ENCODE measurements at regions not wholly inside any gene's neighbourhood (a gene's known extent, or its start where the extent isn't known, plus 50 kb on each side); places are given as distances from the start of the nearest gene placed in this dataset.
"Not testable (repeated sequence)": the region's sequence is repeated elsewhere in the genome, so short reads cannot be mapped to it uniquely, and the experiment has no call there.

DNA sequence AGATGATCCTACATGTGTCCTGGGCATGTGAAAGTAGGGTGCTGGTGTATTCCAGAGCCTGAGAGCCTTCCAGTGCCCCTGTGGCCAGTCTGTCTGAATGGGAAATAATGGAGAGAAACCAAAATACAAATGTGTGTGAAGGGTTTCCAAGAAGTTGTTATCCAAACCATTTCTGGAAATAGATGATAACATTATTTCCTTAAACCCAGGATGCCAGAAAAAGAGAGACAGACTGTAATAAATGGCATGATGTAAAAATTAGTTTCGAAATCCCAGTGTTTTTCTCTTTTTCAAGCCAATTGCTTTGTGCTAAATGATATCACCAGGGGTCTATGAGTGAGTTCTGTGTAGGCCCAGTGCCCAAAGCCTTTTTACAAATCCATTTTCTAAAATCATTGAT is 175.3 kb downstream of the PHLDA1 start:
- Histone ChIP-seq H3K4me1 (ENCODE audit: control insufficient read depth, insufficient read depth, low read length, poor library complexity, severe bottlenecking) (no peaks in the 10 kb centered on the region), H3K9me3 (ENCODE audit: control insufficient read depth in 2 of 2, low read length in 2 of 2) (no peaks in the 10 kb centered on the region), H3K27me3 (ENCODE audit: control insufficient read depth, insufficient read depth, low read length) (peaks cover 5% of the 10 kb centered on the region), H3K4me3 (ENCODE audit: low read depth, low read length) (no peak overlapping the region), H3K36me3 (ENCODE audit: control insufficient read depth, insufficient read depth, low read length) (no peaks in the 10 kb centered on the region), H3K27ac (ENCODE audit: insufficient read depth, low read length, poor library complexity, severe bottlenecking) (no peak overlapping the region)
- Mint-ChIP-seq H3K27ac (no peak overlapping the region), H3K36me3 (no peaks in the 10 kb centered on the region), H3K9me3 (no peaks in the 10 kb centered on the region), H3K4me1 (no peaks in the 10 kb centered on the region), H3K27me3 (peaks cover 21% of the 10 kb centered on the region), H3K4me3 (no peak overlapping the region)
- ATAC-seq (ENCODE audit: low read depth in 2 of 2): no peak
- no peak for DNase-seq

GRCh38 chr12:75855360-75855759 is 176.2 kb downstream of the PHLDA1 start:
- H3K27me3 ChIP-seq (ENCODE audit: control insufficient read depth, insufficient read depth, low read length): peaks cover 5% of the 10 kb centered on the region
- H3K27ac ChIP-seq (ENCODE audit: insufficient read depth, low read length, poor library complexity, severe bottlenecking): no peak overlapping the region
- H3K9me3 Mint-ChIP-seq: peaks cover 0 to under 1% (median 0%) of the 10 kb centered on the region in 7 donors
- H3K4me1 ChIP-seq (ENCODE audit: control insufficient read depth, insufficient read depth, low read length, poor library complexity, severe bottlenecking): no peaks in the 10 kb centered on the region
- H3K4me3 Mint-ChIP-seq: no peak overlapping the region
- no peaks in the 10 kb centered on the region for H3K4me1 Mint-ChIP-seq
- H3K36me3 ChIP-seq (ENCODE audit: control insufficient read depth, insufficient read depth, low read length): no peaks in the 10 kb centered on the region
- no peak for DNase-seq
- H3K36me3 Mint-ChIP-seq: no peaks in the 10 kb centered on the region
- ATAC-seq (ENCODE audit: low read depth in 2 of 2): no peak
- no peak overlapping the region for H3K27ac Mint-ChIP-seq
- H3K9me3 ChIP-seq (ENCODE audit: control insufficient read depth in 2 of 2, low read length in 2 of 2): no peaks in the 10 kb centered on the region
- no peak overlapping the region for H3K4me3 ChIP-seq (ENCODE audit: low read depth, low read length)
- H3K27me3 Mint-ChIP-seq: peaks cover 21% of the 10 kb centered on the region

DNA sequence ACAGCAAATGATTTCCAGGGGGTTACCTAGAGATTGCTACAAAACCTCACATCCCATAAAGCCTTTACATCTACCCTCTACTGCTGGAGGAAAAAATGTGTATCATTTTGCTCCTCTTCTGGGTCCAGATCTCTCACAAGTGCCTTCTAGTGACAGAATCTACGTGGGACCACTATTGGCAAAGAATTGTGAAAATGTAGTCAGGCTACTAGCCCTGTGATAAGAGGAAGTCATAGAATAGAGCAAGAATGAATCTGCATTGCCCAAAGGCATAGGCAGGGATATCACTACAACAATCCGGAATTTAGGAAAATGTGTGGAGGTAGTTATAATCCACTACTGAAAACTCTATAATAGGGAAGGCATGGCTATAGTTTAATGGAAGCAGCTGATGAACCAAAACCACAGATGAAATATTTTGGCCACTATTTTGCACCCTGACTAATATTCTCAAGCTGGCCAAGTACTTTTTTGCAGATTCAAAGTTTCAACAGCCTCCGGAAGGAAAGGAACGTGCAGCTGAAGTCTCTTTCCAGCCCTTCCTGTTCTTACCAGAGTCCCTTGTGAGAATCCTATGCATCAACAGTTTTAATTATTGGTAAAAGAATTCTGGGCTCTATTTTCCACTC is 176.8 kb downstream of the PHLDA1 start:
- peaks cover 0 to 1% (median 0%) of the 10 kb centered on the region in 7 donors for H3K9me3 Mint-ChIP-seq
- no peak for DNase-seq
- peaks cover 5% of the 10 kb centered on the region for H3K27me3 ChIP-seq (ENCODE audit: control insufficient read depth, insufficient read depth, low read length)
- no peak overlapping the region for H3K27ac ChIP-seq (ENCODE audit: insufficient read depth, low read length, poor library complexity, severe bottlenecking)
- peaks cover 0 to under 1% (median 0%) of the 10 kb centered on the region in 4 donors for H3K4me1 Mint-ChIP-seq
- ATAC-seq (ENCODE audit: low read depth in 2 of 2): no peak
- H3K27ac Mint-ChIP-seq: no peak overlapping the region
- H3K9me3 ChIP-seq (ENCODE audit: control insufficient read depth in 2 of 2, low read length in 2 of 2): no peaks in the 10 kb centered on the region
- no peak overlapping the region for H3K4me3 ChIP-seq (ENCODE audit: low read depth, low read length)
- no peak overlapping the region for H3K4me3 Mint-ChIP-seq
- no peaks in the 10 kb centered on the region for H3K36me3 Mint-ChIP-seq
- H3K4me1 ChIP-seq (ENCODE audit: control insufficient read depth, insufficient read depth, low read length, poor library complexity, severe bottlenecking): no peaks in the 10 kb centered on the region
- H3K27me3 Mint-ChIP-seq: peaks cover 21% of the 10 kb centered on the region
- no peaks in the 10 kb centered on the region for H3K36me3 ChIP-seq (ENCODE audit: control insufficient read depth, insufficient read depth, low read length)

DNA sequence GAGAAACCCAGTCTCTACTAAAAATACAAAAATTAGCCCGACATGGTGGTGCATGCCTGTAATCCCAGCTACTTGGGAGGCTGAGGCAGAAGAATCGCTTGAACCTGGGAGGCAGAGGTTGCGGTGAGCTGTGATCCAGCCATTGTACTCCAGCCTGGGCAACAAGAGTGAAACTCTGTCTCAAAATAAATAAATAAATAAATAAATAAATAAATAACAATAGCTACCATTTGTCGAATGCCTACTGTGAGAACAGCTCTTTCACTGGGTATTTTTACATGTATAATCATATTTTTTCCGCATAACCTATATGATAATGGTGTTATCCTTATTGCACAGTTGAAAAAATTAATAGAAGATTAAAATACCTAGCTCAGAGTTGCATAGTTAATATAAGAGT is 177.4 kb downstream of the PHLDA1 start:
- H3K4me1 Mint-ChIP-seq; H3K27ac ChIP-seq (ENCODE audit: insufficient read depth, low read length, poor library complexity, severe bottlenecking); H3K4me3 Mint-ChIP-seq; H3K9me3 ChIP-seq (ENCODE audit: control insufficient read depth in 2 of 2, low read length in 2 of 2); DNase-seq; H3K4me3 ChIP-seq (ENCODE audit: low read depth, low read length); H3K36me3 Mint-ChIP-seq; H3K27me3 ChIP-seq (ENCODE audit: control insufficient read depth, insufficient read depth, low read length); H3K4me1 ChIP-seq (ENCODE audit: control insufficient read depth, insufficient read depth, low read length, poor library complexity, severe bottlenecking); H3K27ac Mint-ChIP-seq; ATAC-seq (ENCODE audit: low read depth in 2 of 2); H3K9me3 Mint-ChIP-seq; H3K36me3 ChIP-seq (ENCODE audit: control insufficient read depth, insufficient read depth, low read length): not testable (repeated sequence)
- H3K27me3 Mint-ChIP-seq: peaks cover 21% of the 10 kb centered on the region

DNA sequence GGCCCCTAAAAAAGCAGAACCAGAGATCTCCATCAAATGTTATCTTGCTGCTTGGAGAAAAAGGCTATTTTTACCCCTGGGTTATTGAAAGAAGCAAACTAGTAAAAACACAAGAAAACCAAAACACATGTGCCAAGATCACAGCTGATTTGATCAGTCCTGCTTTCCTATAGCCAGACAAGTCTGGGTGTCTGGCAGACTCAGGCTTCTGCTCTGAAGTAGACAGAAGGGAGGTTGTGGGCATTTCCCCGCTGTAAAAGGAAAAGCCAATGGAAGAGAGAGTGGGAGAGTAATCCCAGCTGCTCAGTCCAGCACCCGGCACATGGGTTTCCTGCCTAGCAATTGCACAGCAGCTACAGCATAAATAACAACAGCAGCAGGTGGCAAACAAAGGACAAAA is 177.9 kb downstream of the PHLDA1 start:
- Histone ChIP-seq H3K9me3 (ENCODE audit: control insufficient read depth in 2 of 2, low read length in 2 of 2) (no peaks in the 10 kb centered on the region), H3K27ac (ENCODE audit: insufficient read depth, low read length, poor library complexity, severe bottlenecking) (no peak overlapping the region), H3K36me3 (ENCODE audit: control insufficient read depth, insufficient read depth, low read length) (no peaks in the 10 kb centered on the region), H3K4me3 (ENCODE audit: low read depth, low read length) (no peak overlapping the region), H3K27me3 (ENCODE audit: control insufficient read depth, insufficient read depth, low read length) (peaks cover 4% of the 10 kb centered on the region), H3K4me1 (ENCODE audit: control insufficient read depth, insufficient read depth, low read length, poor library complexity, severe bottlenecking) (no peaks in the 10 kb centered on the region)
- Mint-ChIP-seq H3K36me3 (no peaks in the 10 kb centered on the region), H3K4me1 (peaks cover 0 to 2% (median 0%) of the 10 kb centered on the region in 4 donors), H3K4me3 (no peak overlapping the region), H3K27ac (no peak overlapping the region), H3K27me3 (peaks cover 21% of the 10 kb centered on the region), H3K9me3 (peaks cover 0 to 1% (median 0%) of the 10 kb centered on the region in 7 donors)
- ATAC-seq (ENCODE audit: low read depth in 2 of 2): no peak
- DNase-seq: no peak

GRCh38 chr12:75852956-75853355 is 178.6 kb downstream of the PHLDA1 start:
- H3K4me1 Mint-ChIP-seq: peaks cover 0 to 2% (median 0%) of the 10 kb centered on the region in 4 donors
- ATAC-seq (ENCODE audit: low read depth in 2 of 2) (no peak), DNase-seq (no peak)
- no peaks in the 10 kb centered on the region for H3K4me1 ChIP-seq (ENCODE audit: control insufficient read depth, insufficient read depth, low read length, poor library complexity, severe bottlenecking)
- H3K9me3 Mint-ChIP-seq: peaks cover 0 to 1% (median 0%) of the 10 kb centered on the region in 7 donors
- H3K27ac Mint-ChIP-seq: no peak overlapping the region
- H3K36me3 ChIP-seq (ENCODE audit: control insufficient read depth, insufficient read depth, low read length): no peaks in the 10 kb centered on the region
- no peak overlapping the region for H3K4me3 ChIP-seq (ENCODE audit: low read depth, low read length)
- H3K27ac ChIP-seq (ENCODE audit: insufficient read depth, low read length, poor library complexity, severe bottlenecking): no peak overlapping the region
- no peaks in the 10 kb centered on the region for H3K9me3 ChIP-seq (ENCODE audit: control insufficient read depth in 2 of 2, low read length in 2 of 2)
- no peak overlapping the region for H3K4me3 Mint-ChIP-seq
- peaks cover 21% of the 10 kb centered on the region for H3K27me3 Mint-ChIP-seq
- H3K27me3 ChIP-seq (ENCODE audit: control insufficient read depth, insufficient read depth, low read length): peaks cover 4% of the 10 kb centered on the region
- no peaks in the 10 kb centered on the region for H3K36me3 Mint-ChIP-seq

DNA sequence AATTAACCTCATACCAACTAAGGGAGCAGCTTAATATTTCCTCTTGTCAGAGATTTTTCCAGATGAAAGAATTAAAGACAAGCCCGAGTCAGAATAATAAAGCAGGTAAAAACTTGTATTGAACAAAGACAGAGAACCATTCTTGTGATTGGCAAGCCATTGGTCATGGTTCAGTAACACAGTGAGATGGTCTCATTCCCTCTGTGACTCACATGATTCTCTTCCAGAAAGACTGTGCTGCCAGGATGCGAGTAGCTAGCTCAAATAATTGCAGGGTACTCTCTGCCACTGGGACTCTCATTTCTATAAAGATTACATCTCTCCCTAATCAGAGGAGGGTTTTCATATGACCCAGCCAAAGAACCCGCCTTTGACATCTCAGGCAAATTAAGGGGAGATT is 179.4 kb downstream of the PHLDA1 start:
- H3K9me3 ChIP-seq (ENCODE audit: control insufficient read depth in 2 of 2, low read length in 2 of 2): no peaks in the 10 kb centered on the region
- no peak overlapping the region for H3K27ac ChIP-seq (ENCODE audit: insufficient read depth, low read length, poor library complexity, severe bottlenecking)
- H3K27me3 ChIP-seq (ENCODE audit: control insufficient read depth, insufficient read depth, low read length): peaks cover 4% of the 10 kb centered on the region
- H3K4me1 ChIP-seq (ENCODE audit: control insufficient read depth, insufficient read depth, low read length, poor library complexity, severe bottlenecking): no peaks in the 10 kb centered on the region
- ATAC-seq (ENCODE audit: low read depth in 2 of 2): no peak
- Mint-ChIP-seq H3K36me3 (no peaks in the 10 kb centered on the region), H3K4me1 (peaks cover 0 to 2% (median 0%) of the 10 kb centered on the region in 4 donors), H3K27ac (no peak overlapping the region), H3K9me3 (peaks cover 0 to 1% (median 0%) of the 10 kb centered on the region in 7 donors), H3K27me3 (peaks cover 21% of the 10 kb centered on the region), H3K4me3 (no peak overlapping the region)
- no peak for DNase-seq
- no peak overlapping the region for H3K4me3 ChIP-seq (ENCODE audit: low read depth, low read length)
- H3K36me3 ChIP-seq (ENCODE audit: control insufficient read depth, insufficient read depth, low read length): no peaks in the 10 kb centered on the region

GRCh38 chr12:75850721-75851462 is 180.7 kb downstream of the PHLDA1 start:
- Histone ChIP-seq H3K4me1 (ENCODE audit: control insufficient read depth, insufficient read depth, low read length, poor library complexity, severe bottlenecking) (no peaks in the 10 kb centered on the region), H3K9me3 (ENCODE audit: control insufficient read depth in 2 of 2, low read length in 2 of 2) (no peaks in the 10 kb centered on the region), H3K4me3 (ENCODE audit: low read depth, low read length) (no peak overlapping the region), H3K36me3 (ENCODE audit: control insufficient read depth, insufficient read depth, low read length) (no peaks in the 10 kb centered on the region), H3K27me3 (ENCODE audit: control insufficient read depth, insufficient read depth, low read length) (peaks cover 4% of the 10 kb centered on the region), H3K27ac (ENCODE audit: insufficient read depth, low read length, poor library complexity, severe bottlenecking) (no peak overlapping the region)
- Mint-ChIP-seq H3K27ac (no peak overlapping the region), H3K36me3 (no peaks in the 10 kb centered on the region), H3K4me3 (no peak overlapping the region), H3K4me1 (peaks cover 0 to 2% (median 0%) of the 10 kb centered on the region in 4 donors), H3K9me3 (peaks cover 0 to 3% (median 0%) of the 10 kb centered on the region in 7 donors), H3K27me3 (peaks cover 21% of the 10 kb centered on the region)
- ATAC-seq (ENCODE audit: low read depth in 2 of 2): no peak
- DNase-seq: no peak

All from CD4-positive, CD25-positive, alpha-beta regulatory T cell (primary cell).